NCI-H2227 (cell line): ENCODE measurements at regions not wholly inside any gene's neighbourhood (a gene's known extent, or its start where the extent isn't known, plus 50 kb on each side); places are given as distances from the start of the nearest gene placed in this dataset.

ENCODE experiments used
- DNase-seq: peaks from one replicate; lab custom pipeline; 2025; ENCODE audit not compliant: unreplicated experiment; lab: John Stamatoyannopoulos, UW

DNA sequence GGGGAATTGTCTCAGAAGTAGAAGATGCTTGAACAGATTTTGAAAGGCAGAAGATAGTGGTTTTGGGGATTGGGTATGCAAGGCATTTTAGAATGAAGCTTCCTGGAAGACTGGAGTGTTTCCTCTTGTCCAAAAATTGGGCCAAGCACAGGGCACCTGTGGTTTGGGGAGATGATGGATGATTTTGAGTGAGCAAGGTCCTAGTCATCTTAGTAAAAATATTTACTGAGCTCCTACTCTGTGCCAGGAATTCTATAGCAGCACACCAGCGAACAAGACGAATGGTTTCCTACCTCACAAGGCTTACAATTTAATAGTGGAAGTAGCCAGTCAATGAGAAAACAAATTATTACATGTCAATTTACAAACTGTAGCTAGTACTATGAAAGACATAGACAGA lies 484.4 kb upstream of the KIF2A start:
- DNase-seq, result no peak

DNA sequence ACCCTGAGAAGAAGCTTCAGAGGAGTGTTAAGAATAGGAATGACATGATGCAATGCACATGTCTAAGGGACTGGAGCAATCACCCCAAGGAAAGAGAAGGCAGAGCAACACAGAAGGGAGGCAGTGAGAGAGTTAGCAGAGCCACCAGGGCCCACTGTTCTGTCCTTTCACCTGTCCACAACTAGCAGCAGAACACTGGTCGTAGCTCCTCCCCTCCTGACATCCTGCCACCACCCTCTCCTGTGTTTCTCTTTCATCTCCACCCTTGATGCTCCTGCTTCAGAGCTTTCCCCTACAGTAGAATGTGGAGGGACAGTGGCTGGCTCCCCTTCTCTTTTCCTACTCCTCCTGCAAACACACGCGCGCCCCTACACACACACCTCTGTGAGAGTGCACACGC lies 483.4 kb upstream of the KIF2A start:
- DNase-seq, result no peak

GRCh38 chr5:61823065-61823464 lies 482.9 kb upstream of the KIF2A start:
- no peak for DNase-seq

- no peak for DNase-seq
Observed at GRCh38 chr5:61823781-61824180, 482.2 kb upstream of the KIF2A start.

DNA sequence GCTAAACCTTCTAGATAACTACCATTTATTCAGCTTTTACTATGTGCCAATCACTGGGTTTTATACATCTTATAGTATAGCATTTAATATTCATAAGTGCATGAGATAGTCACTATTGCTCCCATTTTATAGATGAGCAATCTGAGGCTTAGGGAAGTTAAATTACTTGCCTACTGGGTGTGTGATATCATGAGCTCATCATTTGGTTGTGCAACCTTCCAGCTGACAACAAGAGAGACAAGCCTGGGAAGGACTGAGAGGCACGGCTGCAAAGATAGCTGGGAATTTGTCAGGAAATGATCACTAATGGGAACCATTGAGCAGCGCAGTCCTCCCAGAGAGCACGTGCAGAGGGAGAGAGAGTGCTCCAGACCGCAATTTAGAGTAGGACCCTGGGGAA lies 481.6 kb upstream of the KIF2A start:
- DNase-seq, result no peak

DNA sequence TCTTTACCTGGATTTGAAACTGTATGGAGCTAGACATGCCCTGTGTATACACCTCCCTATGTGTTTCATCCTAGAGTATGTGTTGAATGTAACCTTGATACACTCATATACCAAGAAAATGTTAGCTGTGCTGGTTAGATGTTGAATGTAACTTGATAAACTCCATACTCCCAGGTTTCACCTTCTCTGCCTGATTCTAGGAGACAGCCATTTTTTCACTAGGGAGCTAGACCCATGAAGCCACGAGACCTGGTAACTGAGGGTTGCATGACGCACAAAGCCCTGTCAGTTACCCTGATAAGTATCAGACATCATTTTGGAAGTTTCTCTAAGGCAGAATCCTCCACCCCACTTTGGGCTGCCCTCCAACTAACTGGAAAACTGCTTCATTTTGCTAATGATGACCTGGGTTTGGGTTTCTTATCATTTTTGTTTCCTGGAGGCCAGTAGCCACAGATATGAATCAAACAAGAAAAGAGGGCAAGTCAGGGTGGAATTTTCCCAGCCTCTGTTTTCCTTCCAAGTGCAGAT lies 478.5 kb upstream of the KIF2A start:
- no peak for DNase-seq

DNA sequence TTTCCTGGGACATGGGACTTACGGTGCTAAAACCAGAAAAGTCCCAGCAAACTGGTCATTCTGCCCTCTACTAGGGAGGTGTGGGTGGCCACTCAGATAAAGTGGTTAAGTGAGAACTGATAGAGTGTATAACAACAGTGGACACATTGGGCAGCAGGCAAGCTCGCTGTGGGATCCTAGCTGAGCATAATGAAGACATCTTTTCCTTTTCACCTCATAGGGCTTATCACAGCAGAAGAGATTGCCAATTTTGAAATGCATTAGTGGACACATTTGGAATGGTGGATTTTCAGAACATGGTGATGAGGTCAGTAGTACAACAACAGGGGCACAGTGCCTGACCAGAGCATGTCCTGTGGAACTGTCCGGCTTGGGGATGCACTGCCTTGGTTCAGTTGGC lies 477.1 kb upstream of the KIF2A start:
- DNase-seq, result no peak

- DNase-seq, result no peak
Observed at GRCh38 chr5:61831736-61832135, 474.3 kb upstream of the KIF2A start.

DNA sequence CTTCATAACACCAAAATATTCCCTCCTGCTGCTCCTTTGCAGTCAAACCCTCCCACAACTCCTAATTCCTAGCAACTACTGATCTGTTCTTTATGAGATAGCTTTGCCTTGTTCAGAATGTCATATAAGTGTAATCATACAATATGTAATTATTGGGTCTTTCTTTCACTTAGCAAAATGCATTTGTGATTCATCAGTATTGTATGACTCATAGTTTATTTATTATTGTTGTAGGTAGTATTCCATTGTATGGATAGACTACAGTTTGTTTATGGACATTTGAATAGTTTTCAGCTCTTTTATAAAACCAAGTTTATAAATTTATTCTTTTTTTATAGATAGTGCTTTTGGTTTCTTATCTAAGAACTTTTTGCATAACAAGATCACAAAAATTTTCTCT lies 468.2 kb upstream of the KIF2A start:
- DNase-seq, result no peak

GRCh38 chr5:61840361-61840760 lies 465.6 kb upstream of the KIF2A start:
- DNase-seq, result no peak

DNA sequence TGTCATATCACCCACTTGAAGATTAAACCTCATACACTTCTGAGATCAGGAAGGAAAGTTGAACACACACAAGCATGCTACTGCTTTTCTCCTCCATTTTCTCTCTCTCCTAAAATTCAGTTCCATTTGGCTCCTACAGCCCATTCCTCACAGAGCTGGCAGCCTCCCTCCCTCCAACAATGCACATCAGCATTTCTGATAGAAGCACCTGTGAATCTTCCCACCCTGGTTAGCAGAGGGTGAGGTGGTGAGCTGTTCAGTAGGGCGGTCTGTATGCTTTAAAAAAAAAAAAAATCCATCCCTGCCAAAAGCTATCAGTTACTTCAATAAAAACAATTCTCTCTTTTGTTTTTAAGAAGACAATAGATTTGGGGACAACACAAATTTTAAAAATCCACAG lies 463.2 kb upstream of the KIF2A start:
- no peak for DNase-seq

- DNase-seq, result no peak
Observed at GRCh38 chr5:61850696-61851095, 455.3 kb upstream of the KIF2A start.

DNA sequence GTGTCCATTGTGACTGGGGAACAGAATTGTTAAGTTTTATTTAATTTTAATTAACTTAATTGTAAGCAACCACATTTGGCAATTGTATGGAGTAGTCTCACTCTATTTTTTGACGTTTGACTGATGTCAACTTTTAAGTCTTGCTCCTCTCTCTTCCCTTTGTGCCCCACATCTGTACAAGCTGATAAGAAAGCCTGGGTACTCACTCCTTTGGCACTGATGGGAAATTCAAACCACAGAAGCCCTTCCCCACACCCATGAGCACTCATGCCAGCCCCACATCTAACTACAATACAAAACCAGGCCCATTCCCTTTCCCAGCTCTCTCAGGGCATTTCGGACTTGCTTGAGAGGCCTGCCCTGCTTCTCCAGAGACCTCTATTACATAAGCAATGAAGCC lies 451.5 kb upstream of the KIF2A start:
- DNase-seq, result no peak

GRCh38 chr5:61860978-61861377 lies 445.0 kb upstream of the KIF2A start:
- no peak for DNase-seq

DNA sequence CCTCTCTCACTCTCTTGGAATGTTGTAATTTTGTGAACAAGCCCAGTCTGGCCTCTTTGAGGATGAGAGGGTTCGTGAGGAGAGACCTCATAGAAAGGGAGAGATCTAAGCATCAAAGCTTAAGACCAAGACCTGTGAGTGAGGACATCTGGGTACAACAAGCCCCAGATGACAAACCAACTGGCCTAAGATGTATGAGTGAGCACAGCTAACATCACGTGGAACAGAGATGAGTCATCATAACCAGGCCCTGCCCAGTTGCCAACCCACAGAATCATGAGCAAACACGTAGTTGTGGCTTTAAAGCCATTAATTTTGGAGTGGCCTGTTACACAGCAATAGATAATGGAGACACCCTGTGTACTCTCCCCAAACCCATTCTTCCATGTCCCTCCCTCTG lies 439.1 kb upstream of the KIF2A start:
- DNase-seq, result no peak

GRCh38 chr5:61869333-61869732 lies 436.7 kb upstream of the KIF2A start:
- no peak for DNase-seq

DNA sequence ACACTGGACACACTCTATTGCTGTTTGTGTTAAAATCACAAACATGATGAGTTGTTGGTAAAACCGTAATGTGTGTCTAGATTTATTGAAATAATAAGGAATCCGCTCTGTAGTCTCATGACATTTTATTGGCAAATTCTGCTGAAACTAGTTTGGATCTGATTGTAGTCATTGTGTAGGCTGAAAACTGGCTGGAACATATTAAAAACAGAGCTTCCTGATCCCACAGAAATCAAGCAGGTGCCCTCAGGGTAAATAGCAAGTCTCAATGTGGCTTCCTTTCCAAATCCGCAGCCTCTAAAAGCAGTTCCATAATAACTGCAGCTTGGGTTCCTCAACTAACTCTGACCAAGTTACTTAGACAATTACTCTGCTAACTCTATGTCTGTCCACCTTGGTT lies 427.5 kb upstream of the KIF2A start:
- DNase-seq, result no peak

GRCh38 chr5:61881821-61882487 lies 424.1 kb upstream of the KIF2A start:
- no peak for DNase-seq

DNA sequence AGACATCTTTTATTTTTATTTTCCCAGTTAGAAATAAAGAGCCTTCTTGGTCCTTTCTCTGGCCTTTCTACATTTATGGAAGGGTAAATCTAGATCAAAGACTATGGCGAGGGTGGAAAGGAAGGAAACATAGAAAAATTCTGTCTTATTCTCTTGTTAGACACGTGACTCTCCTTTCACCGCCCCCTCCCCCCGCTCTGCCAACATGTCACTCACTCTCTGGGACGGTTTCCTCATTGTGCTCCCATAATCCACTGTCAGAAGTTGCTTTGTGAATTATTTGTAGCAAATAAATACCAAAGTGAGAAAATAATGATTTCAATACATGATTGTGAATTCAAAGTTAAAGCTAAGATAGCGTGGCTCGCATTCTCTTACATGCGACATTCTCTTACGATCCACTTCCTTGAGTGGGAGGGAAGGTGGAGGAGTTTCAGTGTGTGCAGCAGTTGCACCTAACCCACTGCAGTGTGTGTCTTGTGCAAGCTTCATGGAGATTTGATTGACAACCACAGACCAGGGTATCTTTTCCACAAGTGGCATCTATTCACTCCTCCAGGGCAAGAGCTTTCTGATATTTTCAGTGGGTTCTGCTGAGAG lies 423.0 kb upstream of the KIF2A start:
- no peak for DNase-seq

DNA sequence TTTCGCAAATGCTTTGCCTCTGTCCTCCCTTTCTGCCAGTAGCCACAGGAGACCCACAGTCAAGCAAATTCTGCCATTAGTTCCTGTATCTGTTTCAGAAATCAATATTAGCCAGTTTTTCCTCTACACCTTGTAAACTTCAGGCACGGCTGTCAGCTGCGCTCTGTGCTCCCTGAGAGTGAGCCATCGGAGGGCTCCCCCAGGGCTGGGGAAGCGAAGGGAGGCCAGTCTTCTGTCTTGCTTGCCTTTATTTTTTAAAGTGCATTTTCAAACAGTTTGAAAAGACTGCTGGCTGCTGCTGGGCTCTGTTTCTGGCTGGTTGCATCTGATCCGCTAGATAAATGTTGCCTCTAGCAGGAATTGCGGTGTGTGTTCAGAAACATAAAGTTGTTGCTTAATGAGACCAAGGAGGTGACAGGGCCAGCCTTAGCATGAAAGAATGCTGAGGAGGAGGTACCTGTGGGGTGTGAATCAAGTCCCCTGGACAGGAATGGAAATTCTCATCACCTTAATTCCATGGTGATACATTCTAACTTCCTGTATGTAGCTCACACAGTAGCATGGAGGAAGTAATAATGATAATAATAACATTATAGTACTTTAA lies 421.7 kb upstream of the KIF2A start:
- DNase-seq, result no peak

GRCh38 chr5:61886214-61886613 lies 419.8 kb upstream of the KIF2A start:
- DNase-seq, result no peak

DNA sequence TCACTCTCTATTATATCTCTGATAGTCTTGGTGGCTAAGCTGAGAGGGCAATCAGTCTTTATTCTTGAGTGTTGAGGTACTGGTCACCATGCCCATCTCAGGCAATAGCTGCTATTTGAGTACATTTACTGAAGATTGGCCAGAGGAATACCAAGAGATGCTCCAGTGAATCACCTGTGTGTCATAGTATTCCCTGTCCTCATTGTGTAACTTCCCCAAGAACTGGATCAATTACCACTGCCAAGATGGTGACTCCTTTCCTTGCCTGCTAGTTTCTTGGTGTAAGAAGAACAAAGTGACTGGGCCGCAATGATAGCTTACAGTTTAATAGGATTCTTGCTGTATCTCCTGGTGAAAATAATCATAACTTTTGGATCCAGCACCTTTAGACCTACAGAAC lies 418.7 kb upstream of the KIF2A start:
- DNase-seq, result no peak

DNA sequence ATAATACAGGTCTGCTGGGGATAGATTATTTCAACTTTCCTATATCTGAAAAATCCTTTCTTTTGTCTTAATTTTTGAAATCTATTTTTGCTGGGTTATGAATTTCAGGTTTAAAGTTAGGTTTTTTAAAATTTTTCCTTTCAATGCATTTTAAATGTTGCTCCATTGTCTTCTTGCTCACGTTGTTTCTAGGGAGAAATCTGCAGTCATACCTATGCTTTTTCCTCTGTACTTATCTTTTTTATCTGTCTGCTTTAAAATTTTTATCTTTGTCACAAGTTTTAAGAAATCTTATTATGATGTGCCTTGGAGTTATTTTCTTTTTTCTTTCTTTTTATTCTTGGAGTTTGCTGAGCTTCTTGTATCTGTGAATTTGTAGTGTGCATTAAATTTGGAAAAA lies 412.0 kb upstream of the KIF2A start:
- DNase-seq, result no peak
